ENCODE measurements at regions not wholly inside any gene's neighbourhood (a gene's known extent, or its start where the extent isn't known, plus 50 kb on each side); places are given as distances from the start of the nearest gene placed in this dataset.
"Not testable (repeated sequence)": the region's sequence is repeated elsewhere in the genome, so short reads cannot be mapped to it uniquely, and the experiment has no call there.

- H3K79me2 ChIP-seq (ENCODE audit: control insufficient read depth, insufficient read depth, low read length): no peaks in the 10 kb centered on the region
- no peaks in the 10 kb centered on the region for H4K20me1 ChIP-seq (ENCODE audit: control insufficient read depth, extremely low read depth, insufficient read depth, low read length)
- H3K9me1 ChIP-seq (ENCODE audit: control insufficient read depth, extremely low read depth, insufficient read depth, low read length): no peaks in the 10 kb centered on the region
- H3K9me3 ChIP-seq (ENCODE audit: control insufficient read depth, low read depth, low read length): peaks cover 9% of the 10 kb centered on the region
- dilution Hi-C loops (cut with MboI; ENCODE audit: extremely low pct_ligation_motif_present, low sequenced_read_pairs): no loop called here
- no peak overlapping the region for H3K9ac ChIP-seq (ENCODE audit: control insufficient read depth, extremely low read depth, insufficient read depth, low read length)
- no peak for DNase-seq (ENCODE audit: low read depth, low spot score)
- H3K36me3 ChIP-seq (ENCODE audit: control insufficient read depth in 2 of 2, extremely low read depth in 1 of 2, insufficient read depth in 2 of 2, low read length in 2 of 2): no peaks in the 10 kb centered on the region
- H3K27ac ChIP-seq (ENCODE audit: control insufficient read depth, insufficient read depth, low read length): no peak overlapping the region
- no peaks in the 10 kb centered on the region for H3K4me1 ChIP-seq (ENCODE audit: control insufficient read depth, extremely low read depth, insufficient read depth, low read length)
- H3K4me2 ChIP-seq (ENCODE audit: control insufficient read depth, extremely low read depth, insufficient read depth, low read depth, low read length): no peak overlapping the region
- no peak overlapping the region for H2AFZ ChIP-seq (ENCODE audit: control insufficient read depth, low read length)
- H3K4me3 ChIP-seq (ENCODE audit: control insufficient read depth in 2 of 3, extremely low read depth in 1 of 3, insufficient read depth in 2 of 3, low read depth in 1 of 3, low read length in 3 of 3): no peak overlapping the region
- FAIRE-seq: no peak
- no peak for TF ChIP-seq CTCF (optimal IDR thresholded peaks at IDR 0.05 in 1 of 3, IDR thresholded peaks at IDR 0.05 in 1 of 3, conservative IDR thresholded peaks at IDR 0.05 in 1 of 3; ENCODE audit: extremely low read depth in 1 of 3, insufficient read depth in 2 of 3, low read length in 3 of 3)
- no peak for TF ChIP-seq EZH2 (IDR thresholded peaks at IDR 0.05; ENCODE audit: low read length)
- H3K27me3 ChIP-seq (ENCODE audit: control insufficient read depth, extremely low read depth, insufficient read depth, low read length): no peaks in the 10 kb centered on the region
These were observed 664.2 kb downstream of the QKI start for GRCh38 chr6:164078532-164079274.

GRCh38 chr6:164076818-164077532 lies 662.5 kb downstream of the QKI start:
- FAIRE-seq: not testable (repeated sequence)

More at GRCh38 chr6:164076818-164077532, 662.5 kb downstream of the QKI start:
- H3K4me1 ChIP-seq (ENCODE audit: control insufficient read depth, extremely low read depth, insufficient read depth, low read length); H3K27ac ChIP-seq (ENCODE audit: control insufficient read depth, insufficient read depth, low read length); H3K9me1 ChIP-seq (ENCODE audit: control insufficient read depth, extremely low read depth, insufficient read depth, low read length); H3K27me3 ChIP-seq (ENCODE audit: control insufficient read depth, extremely low read depth, insufficient read depth, low read length); H3K9me3 ChIP-seq (ENCODE audit: control insufficient read depth, low read depth, low read length); H3K36me3 ChIP-seq (ENCODE audit: control insufficient read depth in 2 of 2, extremely low read depth in 1 of 2, insufficient read depth in 2 of 2, low read length in 2 of 2); H2AFZ ChIP-seq (ENCODE audit: control insufficient read depth, low read length); H3K4me3 ChIP-seq (ENCODE audit: control insufficient read depth in 2 of 3, extremely low read depth in 1 of 3, insufficient read depth in 2 of 3, low read depth in 1 of 3, low read length in 3 of 3); DNase-seq (ENCODE audit: low read depth, low spot score); dilution Hi-C loops (cut with MboI; ENCODE audit: extremely low pct_ligation_motif_present, low sequenced_read_pairs); H3K79me2 ChIP-seq (ENCODE audit: control insufficient read depth, insufficient read depth, low read length); H3K9ac ChIP-seq (ENCODE audit: control insufficient read depth, extremely low read depth, insufficient read depth, low read length); H3K4me2 ChIP-seq (ENCODE audit: control insufficient read depth, extremely low read depth, insufficient read depth, low read depth, low read length); H4K20me1 ChIP-seq (ENCODE audit: control insufficient read depth, extremely low read depth, insufficient read depth, low read length): not testable (repeated sequence)

All from keratinocyte (primary cell).